ENCODE measurements at regions not wholly inside any gene's neighbourhood (a gene's known extent, or its start where the extent isn't known, plus 50 kb on each side); places are given as distances from the start of the nearest gene placed in this dataset.

GRCh38 chr20:60765821-60766403 lies 486.1 kb upstream of the CDH4 start:
- no peak for TF ChIP-seq CTCF (IDR thresholded peaks at IDR 0.05)
- no peak for TF ChIP-seq REST (IDR thresholded peaks at IDR 0.05; ENCODE audit: insufficient read depth in 1 of 2, low read depth in 2 of 2, low read length in 1 of 2)
- TF ChIP-seq SIN3A (IDR thresholded peaks at IDR 0.05; ENCODE audit: borderline replicate concordance, insufficient read depth, low read depth, low read length) = no peak
- no peak for TF ChIP-seq POLR2AphosphoS5 (IDR thresholded peaks at IDR 0.05; ENCODE audit: low read depth, low read length)
- TF ChIP-seq TCF7L2 (IDR thresholded peaks at IDR 0.05; ENCODE audit: low read depth, low read length) = no peak

All from Panc1 (cell line).